ENCODE measurements at regions not wholly inside any gene's neighbourhood (a gene's known extent, or its start where the extent isn't known, plus 50 kb on each side); places are given as distances from the start of the nearest gene placed in this dataset.

DNA sequence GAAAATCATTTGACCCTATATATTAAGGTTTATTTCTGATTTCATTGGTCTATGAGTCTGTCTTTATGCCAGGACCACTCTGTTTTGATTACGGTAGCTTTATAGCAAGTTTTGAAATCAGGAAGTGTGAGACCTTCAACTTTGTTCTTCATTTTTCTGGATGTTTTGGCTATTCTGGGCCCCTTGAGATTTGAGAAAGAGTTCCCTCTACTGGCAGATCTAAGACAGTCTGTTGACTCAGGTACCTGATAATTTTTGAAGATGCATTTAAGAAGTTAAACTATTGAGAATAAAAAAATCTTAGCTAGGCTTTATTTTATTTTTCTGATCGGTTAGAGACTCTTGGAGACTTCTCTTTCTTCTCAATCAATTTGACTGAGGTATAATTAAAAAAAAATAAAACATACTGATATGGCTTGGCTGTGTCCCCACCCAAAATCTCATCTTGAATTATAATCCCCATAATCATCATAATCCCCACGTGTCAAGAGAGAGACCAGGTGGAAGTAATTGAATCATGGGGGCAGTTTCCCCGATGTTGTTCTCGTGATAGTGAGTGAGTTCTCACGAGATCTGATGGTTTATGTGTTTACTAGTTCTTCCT is 209.2 kb downstream of the SNX10 start (continued):
- TF ChIP-seq CHD4 (IDR thresholded peaks at IDR 0.05; ENCODE audit: insufficient read depth, insufficient replicate concordance, low read depth, low read length, poor library complexity, severe bottlenecking) (no peak), RAD21 (CRISPR knock-in tag; conservative IDR thresholded peaks at IDR 0.05 in 1 of 2, IDR thresholded peaks at IDR 0.05 in 1 of 2) (peak; percentile 86 to 89), NR2C2 (CRISPR knock-in tag; IDR thresholded peaks at IDR 0.05) (no peak), NR2C2 (tag; IDR thresholded peaks at IDR 0.05) (no peak), SP2 (IDR thresholded peaks at IDR 0.05; ENCODE audit: extremely low read depth, low read depth, low read length, poor library complexity, severe bottlenecking) (no peak)

DNA sequence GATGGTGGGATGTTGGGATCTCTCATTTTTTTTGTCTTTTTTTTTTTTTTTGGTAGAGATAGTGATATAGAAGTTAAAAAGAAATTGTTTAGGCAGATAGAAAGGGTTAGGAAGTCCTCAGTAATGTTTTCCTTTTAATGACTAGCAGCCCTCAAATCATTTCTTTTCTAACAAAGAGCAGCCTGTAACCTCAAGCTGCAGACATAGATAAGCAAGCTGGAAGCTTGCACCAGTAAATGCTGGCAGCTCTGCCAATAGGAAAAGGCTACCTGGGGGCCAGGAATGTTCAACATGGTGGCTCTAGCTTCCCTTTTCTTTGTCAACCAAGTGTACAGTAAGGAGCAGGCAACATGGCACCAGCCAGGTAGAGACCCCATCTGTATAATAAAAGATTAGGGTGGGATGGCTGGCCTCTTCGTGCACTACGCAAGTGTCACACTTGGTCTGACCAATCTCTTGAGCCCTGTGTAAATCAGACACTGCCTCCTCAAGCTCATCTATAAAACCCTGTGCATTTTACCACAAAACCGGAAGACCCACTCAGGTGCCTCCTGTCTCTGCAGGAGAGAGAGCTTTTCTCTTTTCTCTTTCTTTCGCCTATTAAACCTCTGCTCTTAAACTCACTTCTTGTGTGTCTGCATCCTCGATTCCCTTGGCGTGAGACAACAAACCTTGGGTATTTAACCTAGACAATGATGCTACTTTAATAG is 212.9 kb downstream of the SNX10 start:
- in situ Hi-C loops (cut with MboI) (loop anchor here (25.0 kb wide), 2 partner anchors 617 to 658 kb away; partner anchors contain the start of genes HOXA10, HOXA3, HOXA7 and HOXA9), intact Hi-C loops (cut with micrococcal nuclease) (loop anchor here (2.0 to 10.0 kb wide), 3 partner anchors 162 to 612 kb away; no protein-coding TSS in a partner anchor)
- Histone ChIP-seq H3K27me3 (ENCODE audit: control insufficient read depth in 2 of 2, insufficient read depth in 2 of 2, low read length in 2 of 2) (peaks cover 17 to 27% of the 10 kb centered on the region in 2 experiments), H3K36me3 (ENCODE audit: control insufficient read depth, insufficient read depth, low read length) (no peaks in the 10 kb centered on the region), H3K9me1 (ENCODE audit: control insufficient read depth, insufficient read depth, low read length) (no peaks in the 10 kb centered on the region), H4K20me1 (replicated peaks; ENCODE audit: control insufficient read depth, insufficient read depth, low read length) (no peaks in the 10 kb centered on the region), H3K4me1 (replicated peaks in 1 of 2; ENCODE audit: control insufficient read depth in 2 of 2, insufficient read depth in 2 of 2, low read length in 2 of 2) (peaks cover 3% of the 10 kb centered on the region in 2 experiments; a peak in 2 of 5 replicates), H3K9ac (ENCODE audit: insufficient read depth in 1 of 2, low read depth in 2 of 2, low read length in 2 of 2) (no peak overlapping the region), H3K79me2 (ENCODE audit: control insufficient read depth, insufficient read depth, low read length) (no peaks in the 10 kb centered on the region), H2AFZ (ENCODE audit: low read depth, low read length) (no peak overlapping the region), H3K4me2 (ENCODE audit: insufficient read depth, low read length) (no peak overlapping the region), H3K27ac (ENCODE audit: extremely low read depth, low read depth, low read length) (no peak overlapping the region), H3K4me3 (no peak overlapping the region), H3K9me3 (replicated peaks; ENCODE audit: control insufficient read depth, insufficient read depth, low read depth, low read length) (no peaks in the 10 kb centered on the region)
- no TSS peak for BruUV-seq (replicated peaks)
- POLR2A ChIA-PET: interaction anchor here (0.6 to 1.8 kb wide), 3 partner anchors 11 to 305 kb away, joined by 3 to 4 read pairs (median 3); no protein-coding TSS in a partner anchor
- no peak for FAIRE-seq
- CTCF ChIA-PET (ENCODE audit: low intra/inter-chr PET ratio): no interaction called here
- WGBS (ENCODE audit: insufficient coverage, low coverage, missing lambda C conversion rate): 13% methylated on average over 5 of the region's 6 CpGs
- DNase-seq (ENCODE audit: extremely low read depth in 1 of 4, low spot score in 3 of 4): peak in 1 of 4 experiments; percentile 37
- no peak; the same call in 2 of the 3 replicates for ATAC-seq
- TF ChIP-seq ZNF3 (CRISPR knock-in tag; IDR thresholded peaks at IDR 0.05) (no peak), ZNF134 (CRISPR knock-in tag; conservative IDR thresholded peaks at IDR 0.05) (no peak), ZFPM2 (CRISPR knock-in tag; IDR thresholded peaks at IDR 0.05) (no peak), TAL1 (IDR thresholded peaks at IDR 0.05) (peak; percentile 64), CBFA2T3 (IDR thresholded peaks at IDR 0.05) (peak; percentile 62), SAP30 (IDR thresholded peaks at IDR 0.05; ENCODE audit: borderline replicate concordance, insufficient read depth, low read depth, low read length, poor library complexity, severe bottlenecking) (no peak), HCFC1 (IDR thresholded peaks at IDR 0.05; ENCODE audit: low read depth, low read length) (no peak), ZNF717 (CRISPR knock-in tag; IDR thresholded peaks at IDR 0.05) (no peak)
- TF ChIP-seq, protein P1, sequence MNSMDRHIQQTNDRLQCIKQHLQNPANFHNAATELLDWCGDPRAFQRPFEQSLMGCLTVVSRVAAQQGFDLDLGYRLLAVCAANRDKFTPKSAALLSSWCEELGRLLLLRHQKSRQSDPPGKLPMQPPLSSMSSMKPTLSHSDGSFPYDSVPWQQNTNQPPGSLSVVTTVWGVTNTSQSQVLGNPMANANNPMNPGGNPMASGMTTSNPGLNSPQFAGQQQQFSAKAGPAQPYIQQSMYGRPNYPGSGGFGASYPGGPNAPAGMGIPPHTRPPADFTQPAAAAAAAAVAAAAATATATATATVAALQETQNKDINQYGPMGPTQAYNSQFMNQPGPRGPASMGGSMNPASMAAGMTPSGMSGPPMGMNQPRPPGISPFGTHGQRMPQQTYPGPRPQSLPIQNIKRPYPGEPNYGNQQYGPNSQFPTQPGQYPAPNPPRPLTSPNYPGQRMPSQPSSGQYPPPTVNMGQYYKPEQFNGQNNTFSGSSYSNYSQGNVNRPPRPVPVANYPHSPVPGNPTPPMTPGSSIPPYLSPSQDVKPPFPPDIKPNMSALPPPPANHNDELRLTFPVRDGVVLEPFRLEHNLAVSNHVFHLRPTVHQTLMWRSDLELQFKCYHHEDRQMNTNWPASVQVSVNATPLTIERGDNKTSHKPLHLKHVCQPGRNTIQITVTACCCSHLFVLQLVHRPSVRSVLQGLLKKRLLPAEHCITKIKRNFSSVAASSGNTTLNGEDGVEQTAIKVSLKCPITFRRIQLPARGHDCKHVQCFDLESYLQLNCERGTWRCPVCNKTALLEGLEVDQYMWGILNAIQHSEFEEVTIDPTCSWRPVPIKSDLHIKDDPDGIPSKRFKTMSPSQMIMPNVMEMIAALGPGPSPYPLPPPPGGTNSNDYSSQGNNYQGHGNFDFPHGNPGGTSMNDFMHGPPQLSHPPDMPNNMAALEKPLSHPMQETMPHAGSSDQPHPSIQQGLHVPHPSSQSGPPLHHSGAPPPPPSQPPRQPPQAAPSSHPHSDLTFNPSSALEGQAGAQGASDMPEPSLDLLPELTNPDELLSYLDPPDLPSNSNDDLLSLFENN (IDR thresholded peaks at IDR 0.05; ENCODE audit: low read depth in 2 of 2, low read length in 2 of 2): no peak
- TF ChIP-seq, protein P2, sequence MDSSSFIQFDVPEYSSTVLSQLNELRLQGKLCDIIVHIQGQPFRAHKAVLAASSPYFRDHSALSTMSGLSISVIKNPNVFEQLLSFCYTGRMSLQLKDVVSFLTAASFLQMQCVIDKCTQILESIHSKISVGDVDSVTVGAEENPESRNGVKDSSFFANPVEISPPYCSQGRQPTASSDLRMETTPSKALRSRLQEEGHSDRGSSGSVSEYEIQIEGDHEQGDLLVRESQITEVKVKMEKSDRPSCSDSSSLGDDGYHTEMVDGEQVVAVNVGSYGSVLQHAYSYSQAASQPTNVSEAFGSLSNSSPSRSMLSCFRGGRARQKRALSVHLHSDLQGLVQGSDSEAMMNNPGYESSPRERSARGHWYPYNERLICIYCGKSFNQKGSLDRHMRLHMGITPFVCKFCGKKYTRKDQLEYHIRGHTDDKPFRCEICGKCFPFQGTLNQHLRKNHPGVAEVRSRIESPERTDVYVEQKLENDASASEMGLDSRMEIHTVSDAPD (CRISPR knock-in tag; IDR thresholded peaks at IDR 0.05): no peak

Data from K562 (cell line).